IPS-18a (cell line): ENCODE measurements at regions not wholly inside any gene's neighbourhood (a gene's known extent, or its start where the extent isn't known, plus 50 kb on each side); places are given as distances from the start of the nearest gene placed in this dataset.

Experiments
- H3K27ac ChIP-seq: one replicate; pipeline ENCODE4 v1.5.1; 2013; ENCODE audit warnings: low read length
- H3K27me3 ChIP-seq: one replicate; pipeline ENCODE4 v1.6.1; 2013; ENCODE audit warnings: mild to moderate bottlenecking, low read length; ENCODE audit not compliant: control insufficient read depth, insufficient read depth
- H3K36me3 ChIP-seq: one replicate; pipeline ENCODE4 v1.6.1; 2013; ENCODE audit warnings: low read depth, low read length; ENCODE audit not compliant: control insufficient read depth
- H3K4me1 ChIP-seq: one replicate; pipeline ENCODE4 v1.6.1; 2013; ENCODE audit warnings: low read depth, low read length; ENCODE audit not compliant: control insufficient read depth
- H3K4me3 ChIP-seq: one replicate; pipeline ENCODE4 v1.5.1; 2013; ENCODE audit warnings: low read length
- H3K9ac ChIP-seq: one replicate; pipeline ENCODE4 v1.6.1; 2013; ENCODE audit warnings: mild to moderate bottlenecking, low read length, moderate library complexity
- H3K9me3 ChIP-seq: one replicate; pipeline ENCODE4 v1.6.1; 2013; ENCODE audit warnings: low read depth, low read length; ENCODE audit not compliant: control insufficient read depth

DNA sequence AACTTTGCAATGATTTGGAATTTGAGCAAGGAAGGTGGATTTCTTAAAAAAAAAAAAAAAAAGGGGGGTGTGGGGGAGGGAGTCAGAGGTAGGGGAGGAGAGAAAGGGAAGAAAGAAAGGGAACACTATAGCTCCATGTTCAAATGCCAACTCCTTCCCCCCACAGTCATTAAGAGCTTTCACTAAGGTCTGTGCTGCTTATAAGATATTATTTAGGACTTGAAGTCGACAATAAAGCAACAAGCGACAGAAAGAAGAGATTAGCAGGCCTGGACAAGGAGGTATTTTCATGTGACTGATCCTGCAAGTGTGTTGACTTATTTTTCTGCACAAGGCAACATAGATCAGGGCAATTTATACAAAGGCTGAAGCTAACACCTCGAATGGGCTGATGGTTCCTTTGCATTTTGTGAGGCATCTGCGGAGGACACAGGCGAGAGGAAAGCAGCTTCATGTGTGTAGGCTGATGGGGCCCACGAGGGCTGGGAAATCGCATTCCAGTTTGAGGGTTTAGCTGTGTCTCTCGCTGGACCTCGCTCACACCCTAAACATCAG is 382.0 kb downstream of the SOX11 start:
- Histone ChIP-seq H3K4me1 (peaks cover 53% of the 10 kb centered on the region), H3K9ac (peak overlapping the region; percentile 18)

GRCh38 chr2:6077585-6077984 is 385.4 kb downstream of the SOX11 start:
- Histone ChIP-seq H3K27ac (no peak overlapping the region), H3K9ac (no peak overlapping the region), H3K27me3 (no peaks in the 10 kb centered on the region), H3K36me3 (no peaks in the 10 kb centered on the region), H3K4me1 (peaks cover 28% of the 10 kb centered on the region), H3K4me3 (no peak overlapping the region), H3K9me3 (no peaks in the 10 kb centered on the region)

More for the DNA sequence above, 382.0 kb downstream of the SOX11 start:
- Histone ChIP-seq H3K27me3 (no peaks in the 10 kb centered on the region), H3K9me3 (no peaks in the 10 kb centered on the region), H3K36me3 (no peaks in the 10 kb centered on the region), H3K27ac (peak overlapping the region; percentile 18), H3K4me3 (peak overlapping the region; percentile 39)

DNA sequence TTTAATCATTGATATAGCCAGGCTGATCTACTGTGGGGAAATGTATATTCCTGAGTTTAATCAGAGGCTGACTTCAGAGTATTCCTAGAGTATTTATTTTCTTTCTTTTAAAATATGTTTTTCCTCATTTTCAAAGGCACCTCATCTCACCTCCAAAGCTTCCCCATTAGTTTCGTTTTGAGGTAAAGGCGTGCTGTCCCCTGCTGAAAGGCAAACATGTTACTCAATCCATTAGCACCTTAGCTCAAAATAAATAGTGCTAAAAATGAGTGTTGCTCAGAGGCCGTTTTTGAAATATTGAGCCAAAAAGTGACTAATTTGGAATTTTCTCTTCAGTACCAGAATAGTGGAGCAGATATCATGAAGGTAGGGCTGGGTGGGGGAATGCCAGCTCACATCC is 386.2 kb downstream of the SOX11 start:
- Histone ChIP-seq H3K4me1 (peaks cover 28% of the 10 kb centered on the region), H3K9ac (no peak overlapping the region), H3K9me3 (no peaks in the 10 kb centered on the region), H3K36me3 (no peaks in the 10 kb centered on the region), H3K27me3 (no peaks in the 10 kb centered on the region), H3K27ac (no peak overlapping the region), H3K4me3 (no peak overlapping the region)

DNA sequence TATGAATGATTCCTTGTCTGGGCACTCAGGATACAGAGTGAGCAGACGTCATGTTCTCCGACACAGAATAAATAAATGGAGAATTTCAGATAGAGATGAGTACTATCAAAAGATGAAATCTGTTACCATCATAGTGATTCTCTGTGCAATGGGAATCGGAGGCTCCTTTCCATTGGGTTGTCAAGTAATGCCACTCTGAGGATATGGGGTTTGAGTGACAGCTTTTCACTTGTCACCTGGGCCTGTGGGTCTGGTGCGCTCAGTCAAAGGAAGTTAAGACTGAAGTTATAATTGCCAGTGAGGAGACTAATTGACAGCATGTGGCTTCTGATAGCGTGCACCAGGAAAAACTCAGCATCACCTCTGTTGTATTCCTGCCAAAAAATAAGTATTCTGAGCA is 387.2 kb downstream of the SOX11 start:
- H3K4me1 ChIP-seq = peaks cover 19% of the 10 kb centered on the region
- no peak overlapping the region for H3K27ac ChIP-seq
- no peaks in the 10 kb centered on the region for H3K9me3 ChIP-seq
- no peak overlapping the region for H3K9ac ChIP-seq
- no peaks in the 10 kb centered on the region for H3K36me3 ChIP-seq
- no peak overlapping the region for H3K4me3 ChIP-seq
- H3K27me3 ChIP-seq = no peaks in the 10 kb centered on the region

GRCh38 chr2:6080932-6081753 is 389.0 kb downstream of the SOX11 start:
- Histone ChIP-seq H3K9me3 (no peaks in the 10 kb centered on the region), H3K36me3 (no peaks in the 10 kb centered on the region), H3K4me1 (peaks cover 15% of the 10 kb centered on the region), H3K4me3 (no peak overlapping the region), H3K9ac (no peak overlapping the region), H3K27me3 (no peaks in the 10 kb centered on the region), H3K27ac (no peak overlapping the region)

- Histone ChIP-seq H3K9me3 (no peaks in the 10 kb centered on the region), H3K27ac (no peak overlapping the region), H3K9ac (no peak overlapping the region), H3K4me3 (no peak overlapping the region), H3K4me1 (peaks cover 15% of the 10 kb centered on the region), H3K36me3 (no peaks in the 10 kb centered on the region), H3K27me3 (no peaks in the 10 kb centered on the region)
Observed at GRCh38 chr2:6081955-6082624, 389.9 kb downstream of the SOX11 start.

- H3K4me3 ChIP-seq = no peak overlapping the region
- no peaks in the 10 kb centered on the region for H3K9me3 ChIP-seq
- H3K27me3 ChIP-seq = no peaks in the 10 kb centered on the region
- peaks cover 15% of the 10 kb centered on the region for H3K4me1 ChIP-seq
- no peak overlapping the region for H3K9ac ChIP-seq
- H3K27ac ChIP-seq = no peak overlapping the region
- no peaks in the 10 kb centered on the region for H3K36me3 ChIP-seq
Observed at GRCh38 chr2:6082625-6083018, 390.4 kb downstream of the SOX11 start.

- H3K4me3 ChIP-seq = no peak overlapping the region
- H3K4me1 ChIP-seq = peaks cover 15% of the 10 kb centered on the region
- H3K27ac ChIP-seq = no peak overlapping the region
- H3K36me3 ChIP-seq = no peaks in the 10 kb centered on the region
- no peaks in the 10 kb centered on the region for H3K27me3 ChIP-seq
- H3K9me3 ChIP-seq = no peaks in the 10 kb centered on the region
- no peak overlapping the region for H3K9ac ChIP-seq
Observed at GRCh38 chr2:6083136-6083535, 391.0 kb downstream of the SOX11 start.

DNA sequence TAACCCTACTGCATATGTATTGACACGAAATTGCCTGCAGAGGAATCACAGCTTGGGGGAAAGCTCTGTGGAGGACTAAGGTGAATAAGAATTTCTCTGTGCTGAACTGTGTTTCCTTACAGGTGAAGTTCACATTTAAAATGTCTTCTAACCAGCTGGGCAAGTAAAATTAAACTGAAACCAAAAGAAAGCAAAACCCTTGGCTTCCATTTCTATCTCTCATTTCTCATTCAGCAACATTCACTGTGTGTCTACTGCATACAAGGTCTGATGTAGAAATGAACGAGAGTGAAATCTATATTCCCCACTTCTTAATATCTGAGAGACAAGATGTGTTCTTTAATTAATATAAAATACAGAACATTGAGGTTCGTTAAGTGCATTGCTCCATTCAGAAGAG is 397.3 kb downstream of the SOX11 start:
- H3K27ac ChIP-seq = no peak overlapping the region
- no peaks in the 10 kb centered on the region for H3K9me3 ChIP-seq

GRCh38 chr2:6103372-6103771 is 411.2 kb downstream of the SOX11 start:
- no peaks in the 10 kb centered on the region for H3K9me3 ChIP-seq
- H3K27ac ChIP-seq = no peak overlapping the region
- H3K27me3 ChIP-seq = no peaks in the 10 kb centered on the region
- no peaks in the 10 kb centered on the region for H3K36me3 ChIP-seq
- no peak overlapping the region for H3K9ac ChIP-seq
- H3K4me1 ChIP-seq = no peaks in the 10 kb centered on the region
- no peak overlapping the region for H3K4me3 ChIP-seq

More for the DNA sequence above, 397.3 kb downstream of the SOX11 start:
- Histone ChIP-seq H3K27me3 (no peaks in the 10 kb centered on the region), H3K4me1 (peaks cover 16% of the 10 kb centered on the region), H3K36me3 (no peaks in the 10 kb centered on the region), H3K9ac (no peak overlapping the region), H3K4me3 (no peak overlapping the region)

DNA sequence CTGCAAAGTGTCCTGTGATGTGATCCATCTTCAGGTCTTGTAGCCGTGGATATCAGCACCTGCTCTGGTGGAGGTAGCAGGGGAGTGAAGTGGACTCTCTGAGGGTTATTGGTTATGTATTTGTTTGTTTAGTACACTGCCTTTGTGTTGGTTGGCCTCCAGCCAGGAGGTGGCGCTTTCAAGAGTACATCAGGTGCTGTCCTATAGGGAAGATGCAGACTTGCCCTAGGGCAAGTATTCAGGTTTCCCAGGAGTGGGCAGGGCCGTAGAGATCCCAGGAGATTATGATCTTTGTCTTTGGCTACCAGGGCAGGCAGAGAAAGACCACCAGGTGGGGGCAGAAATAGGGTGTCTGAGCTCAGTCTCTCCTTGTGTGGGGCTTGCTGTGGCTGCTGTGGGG is 411.8 kb downstream of the SOX11 start:
- Histone ChIP-seq H3K36me3 (no peaks in the 10 kb centered on the region), H3K4me3 (no peak overlapping the region), H3K27ac (no peak overlapping the region), H3K9me3 (no peaks in the 10 kb centered on the region), H3K9ac (no peak overlapping the region), H3K27me3 (no peaks in the 10 kb centered on the region), H3K4me1 (no peaks in the 10 kb centered on the region)
